ENCODE measurements at regions not wholly inside any gene's neighbourhood (a gene's known extent, or its start where the extent isn't known, plus 50 kb on each side); places are given as distances from the start of the nearest gene placed in this dataset.

DNA sequence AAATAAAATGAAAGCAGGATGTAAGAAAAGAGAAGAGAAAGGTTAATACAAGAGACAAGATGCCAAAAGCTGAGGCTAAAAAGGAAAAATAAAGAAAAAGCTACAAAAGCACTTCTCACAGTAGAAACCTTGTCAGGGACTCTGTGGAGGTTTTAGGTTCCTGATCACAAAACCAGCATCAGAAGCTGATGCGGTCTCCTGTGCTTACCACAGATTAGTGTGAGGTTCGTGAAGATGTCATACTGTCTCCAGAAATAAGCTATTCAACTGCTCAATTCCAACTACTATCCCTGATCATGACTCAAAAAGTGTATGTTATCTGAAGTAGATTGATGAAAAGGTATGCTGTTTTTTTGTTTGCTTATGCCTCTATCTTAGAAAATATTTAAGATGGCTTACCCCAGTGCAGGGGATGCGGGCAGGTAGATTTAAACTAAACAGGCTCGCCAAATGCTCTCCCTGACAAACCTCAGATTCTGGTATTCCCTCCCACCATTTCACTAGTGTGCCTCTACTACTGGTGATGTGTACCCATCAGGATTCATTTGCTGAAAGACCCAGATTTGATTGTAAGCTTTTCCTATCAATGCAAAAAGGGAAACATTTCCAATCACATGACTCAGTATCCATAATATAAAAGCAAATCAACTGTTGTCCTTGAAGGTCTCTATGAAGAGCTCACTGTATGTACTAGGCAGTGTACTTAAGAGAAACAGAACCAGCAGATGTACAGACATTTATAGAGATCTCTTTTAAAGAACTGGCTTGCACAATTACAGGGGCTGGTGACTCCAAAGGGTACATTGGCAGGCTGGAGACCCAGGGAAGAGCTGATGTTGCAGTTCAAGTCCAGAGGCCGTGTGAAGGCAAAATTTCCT is 169.5 kb upstream of the FOXN3 start:
- Histone ChIP-seq H3K27me3 (ENCODE audit: low read depth) (no peaks in the 10 kb centered on the region), H3K36me3 (replicated peaks) (no peaks in the 10 kb centered on the region; the same call in 1 of the 2 replicates), H3K4me3 (no peak overlapping the region), H3K4me1 (no peaks in the 10 kb centered on the region), H3K9me3 (no peaks in the 10 kb centered on the region)
- in situ Hi-C loops (cut with MboI; ENCODE audit: low sequenced_read_pairs) = no loop called here
- no peak for DNase-seq (ENCODE audit: low spot score in 2 of 2)

DNA sequence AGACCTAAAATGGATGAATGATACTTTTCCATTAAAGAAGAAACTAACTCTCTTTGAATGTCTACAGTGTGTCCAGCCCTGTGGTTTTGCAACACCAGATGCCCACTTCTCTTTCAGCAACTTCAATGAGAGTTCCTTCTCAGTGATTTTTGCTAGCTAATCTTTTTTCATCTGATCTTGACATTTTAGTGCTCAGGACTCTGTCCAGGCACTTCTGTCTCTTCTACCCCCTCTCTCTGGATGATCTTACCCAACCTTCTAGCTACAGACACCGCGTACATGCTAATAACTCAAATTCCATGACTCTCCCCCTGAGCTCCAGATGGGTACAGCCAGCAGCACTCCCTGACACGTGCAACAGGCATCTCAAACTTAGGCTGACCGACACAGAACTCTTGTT is 161.1 kb upstream of the FOXN3 start:
- H3K4me3 ChIP-seq = no peak overlapping the region
- no peak for DNase-seq (ENCODE audit: low spot score in 2 of 2)
- in situ Hi-C loops (cut with MboI; ENCODE audit: low sequenced_read_pairs) = no loop called here
- H3K36me3 ChIP-seq (replicated peaks) = no peaks in the 10 kb centered on the region
- no peaks in the 10 kb centered on the region for H3K9me3 ChIP-seq
- H3K4me1 ChIP-seq = no peaks in the 10 kb centered on the region
- H3K27me3 ChIP-seq (ENCODE audit: low read depth) = no peaks in the 10 kb centered on the region

DNA sequence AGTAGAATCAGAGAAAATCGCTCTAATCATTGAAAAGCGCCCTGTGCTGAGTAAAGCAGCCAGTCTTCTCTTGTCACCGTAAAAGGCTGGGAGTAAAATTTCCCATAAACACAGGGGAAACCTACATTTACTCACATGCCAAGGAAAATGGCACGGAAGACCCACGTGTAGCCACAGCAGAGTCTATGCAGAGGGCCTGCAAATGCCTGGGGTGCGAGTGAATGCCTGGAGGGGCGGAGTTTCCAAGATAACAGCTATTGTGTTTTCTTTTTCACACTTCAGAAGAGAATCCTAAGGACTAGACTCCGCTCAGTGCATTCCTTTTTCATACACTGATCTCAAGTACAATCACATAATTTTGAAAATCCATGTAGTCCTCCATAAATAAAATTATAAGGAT is 159.9 kb upstream of the FOXN3 start:
- in situ Hi-C loops (cut with MboI; ENCODE audit: low sequenced_read_pairs) = no loop called here
- H3K36me3 ChIP-seq (replicated peaks) = no peaks in the 10 kb centered on the region
- H3K4me3 ChIP-seq = no peak overlapping the region
- no peaks in the 10 kb centered on the region for H3K27me3 ChIP-seq (ENCODE audit: low read depth)
- no peak for DNase-seq (ENCODE audit: low spot score in 2 of 2)
- H3K4me1 ChIP-seq = no peaks in the 10 kb centered on the region
- H3K9me3 ChIP-seq = no peaks in the 10 kb centered on the region

DNA sequence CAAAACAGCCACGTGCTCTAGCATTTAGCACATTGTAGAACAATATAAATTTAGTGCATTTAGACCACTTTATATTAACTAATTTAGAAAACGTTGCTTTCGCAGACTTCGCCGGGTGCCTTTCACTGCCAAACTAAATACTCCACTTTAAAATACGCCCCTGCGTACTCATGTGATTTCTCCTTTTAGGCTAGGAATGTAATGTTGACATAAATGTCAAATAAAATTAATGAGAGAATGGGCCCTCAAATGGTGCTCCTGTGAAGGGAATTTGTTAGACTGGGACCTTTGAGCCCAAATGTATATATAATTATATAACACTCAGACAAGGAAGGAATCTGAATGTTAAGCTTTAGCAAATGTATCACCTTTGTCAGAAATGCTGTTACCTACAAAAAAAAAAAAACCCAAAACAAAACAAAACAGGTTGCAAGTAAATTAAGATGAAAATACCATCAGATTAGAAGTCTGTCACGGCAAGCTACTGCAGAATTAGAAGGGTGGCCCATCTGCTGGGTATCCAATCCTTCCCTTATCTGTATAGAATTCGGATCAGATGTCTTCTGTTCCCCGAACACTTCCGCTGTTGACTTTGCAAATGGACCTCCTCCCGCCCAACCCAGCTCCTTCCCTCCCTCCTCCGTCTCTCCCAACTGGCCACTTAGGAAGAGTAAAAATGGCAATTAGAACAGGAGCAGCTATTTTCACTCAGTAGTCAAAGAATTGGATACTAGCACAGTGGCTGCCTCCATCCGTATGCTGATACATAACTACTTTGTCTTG is 159.3 kb upstream of the FOXN3 start:
- Histone ChIP-seq H3K27me3 (ENCODE audit: low read depth) (no peaks in the 10 kb centered on the region), H3K4me3 (no peak overlapping the region), H3K9me3 (no peaks in the 10 kb centered on the region), H3K36me3 (replicated peaks) (no peaks in the 10 kb centered on the region), H3K4me1 (no peaks in the 10 kb centered on the region)
- in situ Hi-C loops (cut with MboI; ENCODE audit: low sequenced_read_pairs) = no loop called here
- DNase-seq (ENCODE audit: low spot score in 2 of 2) = no peak

DNA sequence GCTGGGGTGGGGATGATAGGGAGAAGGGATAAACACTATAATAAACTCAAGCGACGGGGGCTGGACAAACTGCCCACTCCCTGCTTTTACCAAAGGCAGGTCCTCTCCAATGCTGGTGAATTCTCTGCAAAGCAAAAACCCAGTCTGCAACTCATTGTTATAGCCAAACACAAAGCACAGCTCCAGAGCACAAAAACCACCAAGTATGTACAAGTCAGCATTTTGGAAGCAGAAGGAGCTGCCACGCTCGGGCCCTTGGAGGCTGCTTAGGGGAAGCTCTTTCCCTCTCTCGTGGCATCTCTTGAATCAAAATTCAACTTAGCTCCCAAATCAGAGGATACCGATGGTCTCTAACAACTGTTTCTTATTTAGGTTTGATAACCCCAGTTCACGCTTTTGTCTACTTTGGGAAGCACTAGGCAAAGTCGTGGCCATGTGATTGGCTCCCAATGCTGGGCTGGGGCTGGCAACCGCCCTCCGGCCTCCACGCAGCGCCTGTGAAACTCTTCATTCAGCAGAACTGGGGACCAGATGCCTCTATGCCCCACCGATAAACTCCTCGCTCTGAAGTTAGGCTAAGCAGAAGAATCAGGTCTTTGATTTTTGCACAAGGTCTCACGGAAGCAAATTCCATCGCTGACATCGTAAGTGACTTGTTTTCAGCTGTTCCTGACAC is 158.5 kb upstream of the FOXN3 start:
- in situ Hi-C loops (cut with MboI; ENCODE audit: low sequenced_read_pairs) = no loop called here
- no peaks in the 10 kb centered on the region for H3K9me3 ChIP-seq

DNA sequence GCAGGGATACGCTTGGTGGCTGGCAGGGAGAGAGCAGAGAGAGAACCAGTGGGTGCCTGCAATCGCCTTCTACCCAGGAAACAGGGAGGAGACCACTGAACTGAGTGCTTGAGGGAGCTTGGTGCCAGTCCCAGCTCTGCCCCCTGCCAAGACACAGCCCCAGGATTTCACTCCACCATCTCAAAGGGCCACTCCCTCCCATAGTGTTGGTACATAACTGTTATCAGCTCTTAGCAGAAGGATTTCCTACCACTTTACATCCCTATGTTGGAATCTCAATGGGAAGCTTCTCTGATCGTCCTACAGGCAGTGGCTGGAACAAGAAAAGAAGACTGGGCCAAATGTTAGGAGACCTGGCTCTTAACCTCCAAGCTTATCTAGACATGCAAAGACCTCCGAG is 157.4 kb upstream of the FOXN3 start:
- in situ Hi-C loops (cut with MboI; ENCODE audit: low sequenced_read_pairs) = no loop called here
- no peak for DNase-seq (ENCODE audit: low spot score in 2 of 2)
- no peak overlapping the region for H3K4me3 ChIP-seq
- H3K27me3 ChIP-seq (ENCODE audit: low read depth) = no peaks in the 10 kb centered on the region
- H3K4me1 ChIP-seq = no peaks in the 10 kb centered on the region
- no peaks in the 10 kb centered on the region for H3K9me3 ChIP-seq
- no peaks in the 10 kb centered on the region for H3K36me3 ChIP-seq (replicated peaks)

More for the DNA sequence above, 158.5 kb upstream of the FOXN3 start:
- Histone ChIP-seq H3K4me3 (no peak overlapping the region), H3K4me1 (no peaks in the 10 kb centered on the region), H3K27me3 (ENCODE audit: low read depth) (no peaks in the 10 kb centered on the region), H3K36me3 (replicated peaks) (no peaks in the 10 kb centered on the region)
- no peak for DNase-seq (ENCODE audit: low spot score in 2 of 2)

DNA sequence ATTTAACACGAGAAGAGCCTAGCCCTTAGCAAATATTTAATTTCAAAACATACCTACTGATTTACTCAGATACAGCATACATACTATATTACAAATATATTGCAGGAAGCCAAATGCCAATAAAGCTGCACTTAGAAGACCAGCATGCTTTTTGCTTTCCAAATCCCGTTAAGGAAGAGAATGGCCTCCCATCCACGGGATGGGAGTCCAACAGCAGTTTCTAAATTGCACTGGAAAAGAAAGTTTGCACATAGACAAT is 156.3 kb upstream of the FOXN3 start:
- H3K27me3 ChIP-seq (ENCODE audit: low read depth) = no peaks in the 10 kb centered on the region
- no peaks in the 10 kb centered on the region for H3K4me1 ChIP-seq
- in situ Hi-C loops (cut with MboI; ENCODE audit: low sequenced_read_pairs) = no loop called here
- H3K9me3 ChIP-seq = no peaks in the 10 kb centered on the region
- no peak for DNase-seq (ENCODE audit: low spot score in 2 of 2)
- no peak overlapping the region for H3K4me3 ChIP-seq
- H3K36me3 ChIP-seq (replicated peaks) = no peaks in the 10 kb centered on the region

DNA sequence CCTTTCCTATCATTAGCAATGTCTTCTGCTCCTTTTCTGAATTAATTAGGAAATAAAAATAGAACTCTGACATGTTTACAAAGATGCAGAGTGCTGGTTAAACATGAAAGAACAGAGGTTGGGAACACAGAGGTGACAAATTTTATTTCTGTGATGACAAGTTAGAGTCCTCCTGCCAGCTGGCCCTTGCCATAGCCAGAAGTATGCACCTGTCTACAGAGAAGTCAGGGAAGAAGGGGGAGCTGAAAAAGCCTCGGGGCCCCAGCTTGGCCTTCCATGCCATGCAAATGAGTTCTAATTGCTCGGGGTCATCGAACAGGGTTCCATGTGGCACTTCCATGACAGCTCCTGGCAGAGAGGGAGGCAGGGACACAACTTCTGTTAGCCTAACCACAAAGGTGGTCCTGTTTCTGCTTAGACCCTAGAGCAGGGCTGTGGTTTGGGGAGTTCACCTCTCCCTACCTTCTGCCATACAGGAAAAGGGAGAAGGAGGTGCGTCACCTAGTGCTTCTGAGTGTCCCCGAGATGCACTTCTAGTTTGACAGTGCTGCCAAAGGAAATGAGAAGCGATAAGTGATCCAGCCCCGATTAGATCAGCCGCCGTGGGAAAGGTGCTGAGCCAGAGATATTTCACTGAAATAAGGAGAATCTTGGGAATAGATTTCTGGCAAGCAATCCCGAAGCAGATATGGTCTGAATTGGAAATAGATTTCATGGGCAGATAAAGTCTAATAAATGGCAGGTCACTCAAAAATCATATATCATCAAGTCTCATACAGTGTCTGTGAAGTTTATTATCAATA is 155.8 kb upstream of the FOXN3 start:
- no peak for DNase-seq (ENCODE audit: low spot score in 2 of 2)

DNA sequence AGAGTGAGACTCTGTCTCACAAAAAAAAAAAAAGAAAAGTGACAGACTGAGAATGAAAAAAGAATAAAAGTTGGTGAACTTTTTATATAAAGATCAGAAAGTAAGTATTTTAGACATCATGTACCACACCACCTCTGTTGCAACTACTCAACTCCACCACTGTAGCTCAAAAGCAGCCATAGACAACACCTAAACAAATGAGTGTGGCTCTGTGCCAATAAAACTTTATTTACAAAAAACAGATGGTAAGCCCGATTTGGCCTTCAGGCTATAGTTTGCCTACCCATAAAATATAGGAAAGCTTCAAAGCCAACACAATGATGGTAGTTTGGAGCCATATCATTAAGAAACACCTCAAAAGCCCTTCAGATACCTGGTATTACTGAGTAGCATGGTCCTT is 154.5 kb upstream of the FOXN3 start:
- no peak overlapping the region for H3K4me3 ChIP-seq
- no peak for DNase-seq (ENCODE audit: low spot score in 2 of 2)
- no peaks in the 10 kb centered on the region for H3K9me3 ChIP-seq
- H3K27me3 ChIP-seq (ENCODE audit: low read depth) = no peaks in the 10 kb centered on the region
- no peaks in the 10 kb centered on the region for H3K4me1 ChIP-seq
- in situ Hi-C loops (cut with MboI; ENCODE audit: low sequenced_read_pairs) = no loop called here
- H3K36me3 ChIP-seq (replicated peaks) = no peaks in the 10 kb centered on the region

More for the DNA sequence above, 155.8 kb upstream of the FOXN3 start:
- H3K36me3 ChIP-seq (replicated peaks) = no peaks in the 10 kb centered on the region
- no peaks in the 10 kb centered on the region for H3K9me3 ChIP-seq
- no peaks in the 10 kb centered on the region for H3K4me1 ChIP-seq
- in situ Hi-C loops (cut with MboI; ENCODE audit: low sequenced_read_pairs) = no loop called here
- no peak overlapping the region for H3K4me3 ChIP-seq
- H3K27me3 ChIP-seq (ENCODE audit: low read depth) = no peaks in the 10 kb centered on the region

DNA sequence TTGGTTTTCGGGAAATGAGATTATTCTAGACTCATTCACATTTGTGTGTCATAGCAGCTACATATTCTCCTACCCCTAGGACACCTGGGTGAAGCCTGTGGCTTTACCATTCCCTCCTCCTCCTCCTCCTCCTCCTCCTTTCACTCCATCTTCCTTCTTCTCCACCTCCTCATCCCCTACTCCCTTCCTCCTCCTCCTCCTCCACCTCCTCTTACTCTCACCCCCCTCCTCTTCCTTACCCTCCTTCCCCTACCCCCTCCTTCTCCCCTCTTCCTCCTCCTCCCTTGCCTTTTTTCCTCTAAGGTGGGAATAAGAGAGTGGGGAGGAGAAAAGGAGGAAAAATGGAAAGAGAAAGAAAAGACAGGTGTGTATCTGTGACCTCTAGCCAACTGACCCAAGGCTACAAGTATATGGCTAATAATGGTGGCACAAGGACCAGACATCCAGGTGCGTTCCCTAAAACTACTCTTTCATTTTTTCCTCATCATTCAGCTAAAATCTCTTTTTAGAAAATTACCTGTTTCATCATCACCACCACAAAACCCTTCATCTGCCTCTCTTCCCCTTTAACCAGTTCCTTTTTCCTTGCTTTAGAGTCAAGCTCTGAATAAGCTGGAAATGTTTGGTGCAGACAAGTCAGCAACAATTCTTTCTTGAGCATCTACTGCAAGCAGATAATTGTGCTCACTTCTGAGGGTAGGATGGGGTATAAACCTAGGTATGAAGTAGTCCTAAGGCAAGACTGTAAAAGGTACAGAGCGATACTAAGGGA is 149.8 kb upstream of the FOXN3 start:
- no peak for DNase-seq (ENCODE audit: low spot score in 2 of 2)
- H3K4me1 ChIP-seq = no peaks in the 10 kb centered on the region
- H3K4me3 ChIP-seq = no peak overlapping the region
- no peaks in the 10 kb centered on the region for H3K36me3 ChIP-seq (replicated peaks)
- no peaks in the 10 kb centered on the region for H3K27me3 ChIP-seq (ENCODE audit: low read depth)
- in situ Hi-C loops (cut with MboI; ENCODE audit: low sequenced_read_pairs) = no loop called here
- no peaks in the 10 kb centered on the region for H3K9me3 ChIP-seq

DNA sequence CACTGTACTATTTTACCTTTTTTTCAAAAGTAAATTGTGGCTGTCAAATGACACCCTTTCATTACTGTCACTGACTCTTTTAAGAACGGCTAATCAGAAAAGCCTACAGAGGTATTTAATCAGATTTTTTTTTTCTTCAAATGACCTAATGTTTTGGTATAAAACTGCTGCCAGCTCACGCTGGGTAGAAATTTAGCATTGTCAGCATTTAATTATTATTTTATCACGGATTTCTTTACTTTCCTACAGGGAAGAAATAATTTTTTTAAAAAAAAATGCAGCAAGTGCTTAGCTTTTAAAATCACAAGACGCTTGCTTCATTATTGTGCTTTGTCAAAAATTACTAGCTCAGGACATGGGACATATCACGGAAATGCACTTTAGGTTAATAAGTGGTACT is 149.1 kb upstream of the FOXN3 start:
- in situ Hi-C loops (cut with MboI; ENCODE audit: low sequenced_read_pairs) = no loop called here
- Histone ChIP-seq H3K4me1 (no peaks in the 10 kb centered on the region), H3K27me3 (ENCODE audit: low read depth) (no peaks in the 10 kb centered on the region), H3K9me3 (no peaks in the 10 kb centered on the region), H3K4me3 (no peak overlapping the region), H3K36me3 (replicated peaks) (no peaks in the 10 kb centered on the region)
- no peak for DNase-seq (ENCODE audit: low spot score in 2 of 2)

DNA sequence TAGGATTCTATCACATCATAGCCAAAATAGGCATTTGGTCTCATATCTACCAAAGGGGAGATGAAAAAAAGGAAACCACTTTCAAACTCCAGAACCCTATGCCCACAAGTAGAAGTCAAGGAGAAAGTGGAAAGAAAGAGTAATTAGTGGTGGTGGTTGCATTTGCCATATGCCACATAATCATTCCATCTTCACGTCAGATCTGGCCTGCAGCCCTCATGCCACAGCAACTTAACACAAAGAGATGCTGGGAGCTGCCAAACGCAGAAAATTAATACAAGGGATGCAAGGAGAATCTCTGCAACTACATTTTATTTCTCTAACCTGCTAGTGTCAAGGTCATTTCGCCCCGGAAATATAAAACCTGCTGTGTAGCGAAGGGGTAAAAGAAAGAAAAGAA is 148.6 kb upstream of the FOXN3 start:
- in situ Hi-C loops (cut with MboI; ENCODE audit: low sequenced_read_pairs) = no loop called here
- no peak overlapping the region for H3K4me3 ChIP-seq
- no peaks in the 10 kb centered on the region for H3K4me1 ChIP-seq

DNA sequence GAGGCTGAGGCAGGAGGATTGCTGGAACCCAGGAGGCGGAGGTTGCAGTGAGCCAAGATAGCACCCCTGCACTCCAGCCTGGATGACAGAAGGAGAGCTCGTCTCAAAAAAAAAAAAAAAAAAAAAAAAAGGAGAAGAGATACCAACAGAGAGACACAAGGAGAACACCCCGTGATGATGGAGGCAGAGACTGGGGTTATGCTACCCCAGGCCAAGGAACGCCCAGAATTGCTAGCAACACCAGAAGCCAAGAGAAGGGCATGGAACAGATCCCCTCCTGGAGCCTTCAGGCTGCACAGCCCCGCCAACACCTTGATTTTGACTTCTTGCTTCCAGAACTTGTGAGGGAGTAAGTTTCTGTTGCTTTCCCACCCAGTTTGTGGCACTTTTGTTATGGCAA is 148.0 kb upstream of the FOXN3 start:
- Histone ChIP-seq H3K36me3 (replicated peaks) (no peaks in the 10 kb centered on the region), H3K27me3 (ENCODE audit: low read depth) (no peaks in the 10 kb centered on the region), H3K4me1 (no peaks in the 10 kb centered on the region), H3K9me3 (no peaks in the 10 kb centered on the region), H3K4me3 (no peak overlapping the region)
- in situ Hi-C loops (cut with MboI; ENCODE audit: low sequenced_read_pairs) = no loop called here
- no peak for DNase-seq (ENCODE audit: low spot score in 2 of 2)

More for the DNA sequence above, 148.6 kb upstream of the FOXN3 start:
- no peaks in the 10 kb centered on the region for H3K9me3 ChIP-seq
- DNase-seq (ENCODE audit: low spot score in 2 of 2) = no peak
- H3K36me3 ChIP-seq (replicated peaks) = no peaks in the 10 kb centered on the region
- no peaks in the 10 kb centered on the region for H3K27me3 ChIP-seq (ENCODE audit: low read depth)
